GM12891 (cell line): ENCODE measurements at regions not wholly inside any gene's neighbourhood (a gene's known extent, or its start where the extent isn't known, plus 50 kb on each side); places are given as distances from the start of the nearest gene placed in this dataset.

Experiments
- POLR2A ChIP-seq: IDR thresholded peaks from 2 replicates; pipeline ENCODE4 v1.6.1; 2011; ENCODE audit warnings: low read depth, low read length, control low read depth
- POLR2AphosphoS5 ChIP-seq: IDR thresholded peaks from 2 replicates; pipeline ENCODE4 v1.6.1; 2011; ENCODE audit warnings: low read depth, low read length, control low read depth

DNA sequence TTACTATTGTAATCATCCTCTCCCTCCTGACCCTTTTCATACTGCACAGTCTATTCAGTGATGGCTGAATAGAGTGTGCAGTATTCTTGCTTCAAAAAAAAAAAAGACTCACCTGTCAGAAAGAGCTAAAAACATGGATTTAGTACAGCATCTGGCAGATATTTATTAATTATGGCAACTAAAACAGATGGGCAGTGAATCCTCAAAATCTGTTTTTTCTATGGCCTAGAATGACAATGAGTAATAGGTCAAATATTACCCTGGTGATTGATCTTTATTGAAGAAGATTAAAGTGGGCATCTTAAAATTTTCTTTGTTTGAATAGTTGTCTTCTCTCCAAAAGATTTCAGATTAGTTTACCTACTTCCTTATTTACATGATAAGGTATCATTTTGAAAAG lies 543.6 kb downstream of the FOXG1 start:
- no peak for TF ChIP-seq POLR2A
- TF ChIP-seq POLR2AphosphoS5, result no peak
